Fibroblast of villous mesenchyme (primary cell): ENCODE measurements at regions not wholly inside any gene's neighbourhood (a gene's known extent, or its start where the extent isn't known, plus 50 kb on each side); places are given as distances from the start of the nearest gene placed in this dataset.

Experiments
- DNase-seq: peaks from one replicate; pipeline ENCODE4 v3.0.0-alpha.2; 2010; ENCODE audit warnings: low read depth
- H3K4me3 ChIP-seq: 2 replicates; pipeline ENCODE4 v1.5.1; 2011; ENCODE audit warnings: low read depth, mild to moderate bottlenecking, low read length
- CTCF ChIP-seq: IDR thresholded peaks from 2 replicates; pipeline ENCODE4 v1.5.1; 2012; ENCODE audit warnings: low read depth, mild to moderate bottlenecking, low read length; ENCODE audit not compliant: insufficient read depth

DNA sequence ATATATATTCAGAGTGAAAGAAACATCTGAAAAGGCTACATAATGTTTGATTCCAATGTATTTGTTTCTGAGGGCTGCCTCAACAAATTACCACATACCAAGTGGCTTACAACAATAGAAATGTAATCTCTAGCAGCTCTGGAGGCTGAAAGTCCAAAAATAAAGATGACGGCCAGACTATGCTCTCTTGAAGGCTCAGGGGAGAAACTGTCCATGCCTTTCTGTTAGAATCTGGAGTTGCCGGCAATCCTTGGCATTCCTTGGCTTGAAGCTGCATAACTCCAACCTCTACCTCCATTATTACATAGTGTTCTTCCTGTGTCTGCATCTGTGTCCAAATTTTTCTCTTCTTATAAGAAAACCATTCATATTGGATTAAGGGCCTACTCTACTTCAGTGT lies 68.1 kb upstream of the PLEKHG7 start:
- no peak for DNase-seq
- no peak overlapping the region for H3K4me3 ChIP-seq
- no peak for TF ChIP-seq CTCF

GRCh38 chr12:92634202-92634601 lies 68.6 kb upstream of the PLEKHG7 start:
- no peak overlapping the region for H3K4me3 ChIP-seq
- DNase-seq, result no peak
- TF ChIP-seq CTCF, result no peak

DNA sequence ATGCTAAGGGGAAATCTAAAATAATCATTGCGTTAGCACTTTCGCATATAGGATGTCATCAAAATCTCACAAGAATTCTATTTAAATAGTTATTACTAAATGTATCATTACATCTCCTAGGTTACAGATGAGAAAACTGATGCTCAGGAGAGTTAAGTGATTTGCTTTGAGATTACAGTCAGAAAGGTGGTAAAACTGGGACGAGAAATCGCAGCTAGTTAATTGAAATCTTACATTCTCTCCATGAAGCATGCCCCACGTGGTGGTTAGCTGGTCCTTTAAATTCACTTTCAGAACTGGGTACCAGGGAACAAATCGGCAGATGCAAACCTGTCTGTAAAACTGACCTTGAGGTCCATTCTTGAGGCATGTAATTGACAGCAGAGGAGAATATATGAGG lies 71.8 kb upstream of the PLEKHG7 start:
- DNase-seq, result no peak
- no peak overlapping the region for H3K4me3 ChIP-seq
- no peak for TF ChIP-seq CTCF

- TF ChIP-seq CTCF, result no peak
- DNase-seq, result peak; percentile 53
- H3K4me3 ChIP-seq, result no peak overlapping the region
Measured at GRCh38 chr12:92629349-92630065, 73.3 kb upstream of the PLEKHG7 start.

DNA sequence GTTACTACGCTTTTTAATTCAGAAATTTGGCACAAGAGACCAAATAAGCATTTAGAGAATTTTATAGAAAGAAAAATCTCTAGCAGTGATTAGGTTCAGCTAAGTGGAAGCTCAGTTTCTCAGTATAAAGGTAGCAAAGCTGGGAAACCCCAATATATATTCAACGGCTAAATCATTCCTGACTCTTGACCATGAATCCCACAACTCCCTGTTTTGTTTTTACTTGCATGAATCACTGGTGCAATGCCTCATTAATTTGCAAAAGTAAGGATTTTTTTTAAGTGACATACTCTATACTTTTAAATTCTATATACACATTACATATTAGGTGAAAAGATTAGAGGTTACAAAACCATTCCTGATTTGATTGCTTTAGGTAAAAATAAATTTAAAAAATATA lies 74.3 kb upstream of the PLEKHG7 start:
- no peak overlapping the region for H3K4me3 ChIP-seq
- DNase-seq, result no peak
- no peak for TF ChIP-seq CTCF

GRCh38 chr12:92627511-92627910 lies 75.3 kb upstream of the PLEKHG7 start:
- no peak for DNase-seq
- H3K4me3 ChIP-seq, result no peak overlapping the region
- no peak for TF ChIP-seq CTCF
